Astrocyte (in vitro differentiated cells and primary cell): ENCODE measurements at regions not wholly inside any gene's neighbourhood (a gene's known extent, or its start where the extent isn't known, plus 50 kb on each side); places are given as distances from the start of the nearest gene placed in this dataset.

ENCODE experiments used
- CTCF ChIP-seq: IDR thresholded peaks from 2 replicates; pipeline ENCODE4 v1.5.1; 2011; ENCODE audit warnings: low read depth, mild to moderate bottlenecking, inconsistent platforms, low read length, moderate library complexity; ENCODE audit not compliant: insufficient read depth
- EZH2 ChIP-seq: IDR thresholded peaks from 2 replicates; pipeline ENCODE4 v1.6.1; 2012; ENCODE audit warnings: mild to moderate bottlenecking, low read length, inconsistent platforms; ENCODE audit not compliant: insufficient read depth

- TF ChIP-seq CTCF (no peak), EZH2 (no peak)
Observed at GRCh38 chr5:91478096-91478495, 95.0 kb upstream of the ARRDC3 start.
